Vagina (tissue), 2 donors: ENCODE measurements at regions not wholly inside any gene's neighbourhood (a gene's known extent, or its start where the extent isn't known, plus 50 kb on each side); places are given as distances from the start of the nearest gene placed in this dataset.

Source experiments
- CTCF ChIP-seq, 3 experiments: fragments of 450-650 bp in 2 of 3; fragments of 200-600 bp in 1 of 3; sonication (generic) in 1 of 3; IDR thresholded peaks; one replicate each; pipeline ENCODE4 v1.5.1; 2017 to 2019; ENCODE audit warnings: antibody characterized with exemption in 3 of 3, mild to moderate bottlenecking in 2 of 3, moderate library complexity in 2 of 3
- POLR2A ChIP-seq, 2 donors: fragments of 450-650 bp; IDR thresholded peaks; one replicate each; pipeline ENCODE4 v1.6.1; 2017; ENCODE audit warnings: antibody characterized with exemption in 2 of 2, mild to moderate bottlenecking in 2 of 2, moderate library complexity in 2 of 2
- POLR2AphosphoS5 ChIP-seq, 2 donors: sonication (generic); formaldehyde crosslinking; IDR thresholded peaks; one replicate each; pipeline ENCODE4 v1.9.0; 2017; ENCODE audit warnings: antibody characterized with exemption in 2 of 2, mild to moderate bottlenecking in 2 of 2, low read depth in 1 of 2; ENCODE audit not compliant: insufficient read depth in 1 of 2

DNA sequence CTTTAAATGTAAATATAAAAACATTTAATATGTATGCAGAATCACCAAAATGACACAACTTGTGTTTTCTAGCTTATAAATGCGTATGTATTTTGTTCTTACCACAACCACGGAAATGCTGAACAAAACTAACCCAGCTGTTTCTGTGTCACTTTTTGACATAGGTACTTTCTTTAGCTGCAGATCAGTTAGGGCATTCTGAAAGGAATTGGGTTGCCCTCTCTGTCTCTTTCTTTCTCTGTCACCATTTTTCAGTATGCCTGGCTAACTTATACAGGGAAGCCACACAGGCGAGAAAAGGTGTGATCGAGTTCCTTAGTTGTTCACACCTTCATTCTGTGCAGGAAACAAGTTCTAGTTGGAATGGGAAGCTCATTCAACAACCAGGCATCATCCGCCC is 72.6 kb upstream of the ARGLU1 start:
- TF ChIP-seq POLR2A (IDR thresholded peaks at IDR 0.05): no peak
- TF ChIP-seq CTCF (IDR thresholded peaks at IDR 0.05): no peak
- no peak for TF ChIP-seq POLR2AphosphoS5 (IDR thresholded peaks at IDR 0.05; ENCODE audit: insufficient read depth in 1 of 2, low read depth in 1 of 2)
